ENCODE measurements at regions not wholly inside any gene's neighbourhood (a gene's known extent, or its start where the extent isn't known, plus 50 kb on each side); places are given as distances from the start of the nearest gene placed in this dataset.

- H3K4me3 Mint-ChIP-seq = no peak overlapping the region
- Histone ChIP-seq H2BK120ac (ENCODE audit: low read depth, low read length, poor library complexity, severe bottlenecking) (no peak overlapping the region), H2BK12ac (ENCODE audit: insufficient read length, low read depth, low read length) (no peak overlapping the region), H3K14ac (ENCODE audit: insufficient read depth, low read length) (no peak overlapping the region), H3K79me2 (ENCODE audit: insufficient read depth, low read length) (no peaks in the 10 kb centered on the region), H3K27ac (ENCODE audit: insufficient read length, low read depth, low read length) (no peak overlapping the region), H3K27me3 (ENCODE audit: insufficient read depth, low read length) (no peaks in the 10 kb centered on the region), H3T11ph (ENCODE audit: low read length) (no peak overlapping the region), H3K4ac (ENCODE audit: low read depth, low read length) (no peak overlapping the region), H4K91ac (ENCODE audit: insufficient read length, low read depth, low read length) (no peak overlapping the region), H3K18ac (ENCODE audit: insufficient read length, low read depth, low read length) (no peak overlapping the region), H2AFZ (ENCODE audit: low read length) (no peak overlapping the region), H2BK5ac (ENCODE audit: insufficient read length, low read length) (no peak overlapping the region), H2AK5ac (ENCODE audit: insufficient read length, low read length) (no peak overlapping the region), H3K9me3 (ENCODE audit: control insufficient read depth, low read depth, low read length) (no peaks in the 10 kb centered on the region), H3K56ac (ENCODE audit: insufficient read length, low read depth, low read length) (no peak overlapping the region), H3K4me2 (ENCODE audit: insufficient read depth, insufficient read length, low read length) (no peak overlapping the region), H4K20me1 (ENCODE audit: control insufficient read depth, insufficient read depth, insufficient read length) (no peaks in the 10 kb centered on the region), H4K5ac (ENCODE audit: insufficient read length, low read depth, low read length) (no peak overlapping the region), H3K9ac (ENCODE audit: extremely low read depth, insufficient read length, low read length) (no peak overlapping the region), H3K23me2 (ENCODE audit: insufficient read length, low read depth, low read length, poor library complexity, severe bottlenecking) (no peaks in the 10 kb centered on the region), H2BK15ac (ENCODE audit: low read depth, low read length) (no peak overlapping the region), H3K79me1 (ENCODE audit: insufficient read depth, low read depth, low read length, poor library complexity, severe bottlenecking) (no peaks in the 10 kb centered on the region), H3K4me1 (ENCODE audit: insufficient read depth, low read length) (no peaks in the 10 kb centered on the region; the same call in 1 of the 2 replicates), H4K8ac (replicated peaks; ENCODE audit: insufficient read length, low read depth, low read length) (no peak overlapping the region), H2BK20ac (ENCODE audit: low read depth, low read length, poor library complexity, severe bottlenecking) (no peak overlapping the region), H3K23ac (ENCODE audit: insufficient read length, low read depth, low read length) (no peak overlapping the region)
- TF ChIP-seq, protein P1, sequence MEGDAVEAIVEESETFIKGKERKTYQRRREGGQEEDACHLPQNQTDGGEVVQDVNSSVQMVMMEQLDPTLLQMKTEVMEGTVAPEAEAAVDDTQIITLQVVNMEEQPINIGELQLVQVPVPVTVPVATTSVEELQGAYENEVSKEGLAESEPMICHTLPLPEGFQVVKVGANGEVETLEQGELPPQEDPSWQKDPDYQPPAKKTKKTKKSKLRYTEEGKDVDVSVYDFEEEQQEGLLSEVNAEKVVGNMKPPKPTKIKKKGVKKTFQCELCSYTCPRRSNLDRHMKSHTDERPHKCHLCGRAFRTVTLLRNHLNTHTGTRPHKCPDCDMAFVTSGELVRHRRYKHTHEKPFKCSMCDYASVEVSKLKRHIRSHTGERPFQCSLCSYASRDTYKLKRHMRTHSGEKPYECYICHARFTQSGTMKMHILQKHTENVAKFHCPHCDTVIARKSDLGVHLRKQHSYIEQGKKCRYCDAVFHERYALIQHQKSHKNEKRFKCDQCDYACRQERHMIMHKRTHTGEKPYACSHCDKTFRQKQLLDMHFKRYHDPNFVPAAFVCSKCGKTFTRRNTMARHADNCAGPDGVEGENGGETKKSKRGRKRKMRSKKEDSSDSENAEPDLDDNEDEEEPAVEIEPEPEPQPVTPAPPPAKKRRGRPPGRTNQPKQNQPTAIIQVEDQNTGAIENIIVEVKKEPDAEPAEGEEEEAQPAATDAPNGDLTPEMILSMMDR (conservative IDR thresholded peaks at IDR 0.05) = no peak
- H3K27ac Mint-ChIP-seq = peak overlapping the region in 1 of 3 experiments; percentile 11; a peak in 2 of 7 replicates
- H3K4me1 Mint-ChIP-seq = peaks cover 0 to 4% of the 10 kb centered on the region in 2 experiments; a peak in 3 of 4 replicates
- DNase-seq = no peak
- WGBS (ENCODE audit: extremely low coverage, insufficient read length, low lambda C conversion rate) = no CpG with 5 or more reads among the region's 4 CpGs
- H3K27me3 Mint-ChIP-seq (ENCODE audit: low read depth) = no peaks in the 10 kb centered on the region; the same call in 1 of the 2 replicates
- no peaks in the 10 kb centered on the region for H3K9me3 Mint-ChIP-seq
- H3K36me3 Mint-ChIP-seq (ENCODE audit: insufficient read depth in 1 of 3, low read depth in 3 of 3) = no peaks in the 10 kb centered on the region
Measured at GRCh38 chr12:89976866-89977265, 268.2 kb upstream of the ATP2B1 start.

Data from H9 (cell line).